ENCODE measurements at regions not wholly inside any gene's neighbourhood (a gene's known extent, or its start where the extent isn't known, plus 50 kb on each side); places are given as distances from the start of the nearest gene placed in this dataset.

DNA sequence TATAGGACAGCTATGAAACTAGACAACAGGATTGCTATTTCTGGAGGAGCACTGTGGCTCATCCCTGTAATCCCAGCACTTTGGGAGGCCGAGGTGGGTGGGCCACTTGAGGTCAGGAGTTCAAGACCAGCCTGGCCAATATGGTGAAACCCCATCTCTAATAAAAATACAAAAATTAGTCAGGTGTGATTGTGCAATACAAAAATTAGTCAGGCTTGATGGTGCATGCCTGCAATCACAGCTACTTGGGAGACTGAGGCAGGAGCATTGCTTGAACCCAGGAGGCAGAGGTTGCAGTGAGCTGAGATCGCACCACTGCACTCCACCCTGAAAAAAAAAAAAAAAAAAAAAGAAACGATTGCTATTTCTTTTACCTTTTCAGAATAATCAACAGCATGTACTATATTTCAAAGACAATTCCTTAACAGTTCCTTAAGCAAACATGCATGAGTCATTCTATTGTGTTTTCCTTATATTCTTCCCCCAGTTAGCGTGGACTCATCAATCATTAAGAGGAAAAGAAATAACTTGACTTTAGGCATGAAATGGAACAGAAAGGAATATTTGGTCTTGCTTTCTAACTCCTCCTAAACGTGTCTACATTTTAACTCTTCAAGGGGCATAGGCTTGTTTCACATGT lies 162.6 kb downstream of the TAF11L14 start:
- no peak for TF ChIP-seq ZNF274 (IDR thresholded peaks at IDR 0.05; ENCODE audit: low read depth, low read length)
- TF ChIP-seq YY1 (IDR thresholded peaks at IDR 0.05; ENCODE audit: insufficient read depth, insufficient read length), result no peak
- TF ChIP-seq SUZ12 (IDR thresholded peaks at IDR 0.05; ENCODE audit: extremely low read depth, insufficient read depth, insufficient read length), result no peak

Measured in NT2/D1 (cell line).